HepG2 (cell line): ENCODE measurements at regions not wholly inside any gene's neighbourhood (a gene's known extent, or its start where the extent isn't known, plus 50 kb on each side); places are given as distances from the start of the nearest gene placed in this dataset.

ENCODE experiments used
- ATAC-seq: fragments of 200-7000 bp; cut with Tn5 transposase; 3 replicates; pipeline ENCODE4 v1.9.1; 2020; ENCODE audit warnings: mild to moderate bottlenecking, moderate library complexity
- BruUV-seq: library from RNA; stranded (reverse); fragments of 400-500 nt; replicated peaks from 2 replicates; lab custom pipeline; 2021; lab: Mats Ljungman, UMichigan
- CTCF ChIA-PET: fragments of 300-600 bp; formaldehyde crosslinking; extraction: SDS; loops from one replicate; lab custom pipeline; 2021; ENCODE audit warnings: low total read pairs, inconsistent platforms, low intra/inter-chr PET ratio; lab: Yijun Ruan, JAX
- POLR2A ChIA-PET: fragments of 350-600 bp; sonication (Branson Sonifier 250); formaldehyde crosslinking; loops from one replicate; lab custom pipeline; 2020; ENCODE audit warnings: antibody characterized with exemption, inconsistent platforms; lab: Yijun Ruan, JAX
- DNase-seq: peaks from one replicate; pipeline ENCODE4 v3.0.0-alpha.2; 2015; ENCODE audit warnings: low spot score
- FAIRE-seq: peaks from 3 replicates; lab custom pipeline; 2011; peaks lifted over from hg19 to GRCh38; lab: Jason Lieb, UNC
- H2AFZ ChIP-seq: one replicate; pipeline ENCODE4 v1.6.1; 2011; ENCODE audit warnings: low read length, inconsistent platforms
- H3K27ac ChIP-seq: fragments of 300-600 bp; 3 replicates; pipeline ENCODE4 v1.8.0; 2011; ENCODE audit warnings: mixed run types, mild to moderate bottlenecking, mixed read lengths, low read length, inconsistent platforms; ENCODE audit not compliant: insufficient read depth; ENCODE audit errors: extremely low read length
- H3K27me3 ChIP-seq, 2 experiments: fragments of 200-600 bp in 1 of 2; 2 replicates in 1 of 2; 3 replicates in 1 of 2; pipeline versions ENCODE4 v1.6.0 to v1.8.0; 2011; ENCODE audit warnings: low read length in 2 of 2, mild to moderate bottlenecking in 2 of 2, moderate library complexity in 2 of 2, inconsistent platforms in 1 of 2; ENCODE audit not compliant: insufficient read depth in 2 of 2, control insufficient read depth in 1 of 2
- H3K36me3 ChIP-seq, 2 experiments: fragments of 200-600 bp in 1 of 2; replicated peaks in 1 of 2; 2 replicates in 1 of 2; 3 replicates in 1 of 2; pipeline versions ENCODE4 v1.5.1 to v1.8.0; 2011; ENCODE audit warnings: low read length in 2 of 2, inconsistent platforms in 1 of 2; ENCODE audit not compliant: insufficient read depth in 2 of 2, control insufficient read depth in 1 of 2
- H3K4me1 ChIP-seq: 2 replicates; pipeline ENCODE4 v1.5.1; 2012; ENCODE audit warnings: low read length, inconsistent platforms; ENCODE audit not compliant: insufficient read depth
- H3K4me2 ChIP-seq: 2 replicates; pipeline ENCODE4 v1.6.0; 2011; ENCODE audit warnings: low read depth, low read length, inconsistent platforms
- H3K4me3 ChIP-seq, 3 experiments: fragments of 200-600 bp in 1 of 3; sonication (generic), shearing (Covaris generic) in 1 of 3; replicated peaks in 1 of 3; 2 replicates each; pipeline ENCODE4 v1.5.1; 2011 to 2016; ENCODE audit warnings: low read length in 3 of 3, inconsistent platforms in 2 of 3, low read depth in 2 of 3, mild to moderate bottlenecking in 2 of 3, control low read depth in 1 of 3, mixed read lengths in 1 of 3; ENCODE audit not compliant: insufficient read depth in 1 of 3
- H3K79me2 ChIP-seq: one replicate; pipeline ENCODE4 v1.6.1; 2011; ENCODE audit warnings: low read length, inconsistent platforms; ENCODE audit not compliant: insufficient read depth
- H3K9ac ChIP-seq: 2 replicates; pipeline ENCODE4 v1.6.0; 2011; ENCODE audit warnings: mild to moderate bottlenecking, low read depth, low read length, inconsistent platforms; ENCODE audit not compliant: insufficient read depth
- H3K9me3 ChIP-seq: 2 replicates; pipeline ENCODE4 v1.5.1; 2012; ENCODE audit warnings: mild to moderate bottlenecking, low read length
- H4K20me1 ChIP-seq: 2 replicates; pipeline ENCODE4 v1.6.0; 2011; ENCODE audit warnings: inconsistent platforms, mild to moderate bottlenecking, low read length, moderate library complexity; ENCODE audit not compliant: insufficient read depth
- ARHGAP35 ChIP-seq: sonication (generic); formaldehyde crosslinking; IDR thresholded peaks from 2 replicates; pipeline ENCODE4 v1.9.0; 2022; ENCODE audit warnings: mild to moderate bottlenecking, inconsistent platforms, moderate library complexity, missing genetic modification reagents, borderline replicate concordance
- ATF3 ChIP-seq: sonication (generic); formaldehyde crosslinking; IDR thresholded peaks from 2 replicates; pipeline ENCODE4 v1.4.0; 2020; ENCODE audit warnings: missing genetic modification reagents
- CREB1 ChIP-seq, 2 experiments: fragments of 450-650 bp in 1 of 2; IDR thresholded peaks; 2 replicates each; pipeline ENCODE4 v1.6.1; 2016 to 2017; ENCODE audit warnings: control low read depth in 1 of 2, mild to moderate bottlenecking in 1 of 2, missing compliant biosample characterization in 1 of 2, missing genetic modification characterization in 1 of 2
- CSRNP1 ChIP-seq: sonication (generic); formaldehyde crosslinking; IDR thresholded peaks from 2 replicates; pipeline ENCODE4 v1.8.1; 2023; ENCODE audit warnings: mild to moderate bottlenecking, missing genetic modification reagents
- DMTF1 ChIP-seq: sonication (generic); formaldehyde crosslinking; IDR thresholded peaks from 2 replicates; pipeline ENCODE4 v1.4.0; 2020; ENCODE audit warnings: mild to moderate bottlenecking, missing genetic modification reagents
- GLI4 ChIP-seq: sonication (generic); formaldehyde crosslinking; IDR thresholded peaks from 2 replicates; pipeline ENCODE4 v1.5.1; 2020; ENCODE audit warnings: missing genetic modification reagents, mild to moderate bottlenecking, moderate library complexity, borderline replicate concordance
- HOXA5 ChIP-seq: sonication (generic); formaldehyde crosslinking; IDR thresholded peaks from 2 replicates; pipeline ENCODE4 v1.4.0; 2020; ENCODE audit warnings: missing genetic modification reagents
- KDM5B ChIP-seq: sonication (generic); formaldehyde crosslinking; IDR thresholded peaks from 2 replicates; pipeline ENCODE4 v1.4.0; 2020; ENCODE audit warnings: missing genetic modification reagents, mild to moderate bottlenecking, borderline replicate concordance
- NR2F2 ChIP-seq: IDR thresholded peaks from 2 replicates; pipeline ENCODE4 v1.6.1; 2012; ENCODE audit warnings: low read depth, inconsistent platforms, borderline replicate concordance
- SNRNP70 ChIP-seq: fragments of 200-400 bp; formaldehyde crosslinking; IDR thresholded peaks from 2 replicates; pipeline ENCODE4 v1.6.1; 2017; ENCODE audit warnings: mild to moderate bottlenecking, low read depth, low read length, moderate library complexity
- SP2 ChIP-seq: sonication (generic); formaldehyde crosslinking; IDR thresholded peaks from 2 replicates; pipeline ENCODE4 v1.5.1; 2020; ENCODE audit warnings: mild to moderate bottlenecking, missing genetic modification reagents
- SRSF4 ChIP-seq: fragments of 200-400 bp; formaldehyde crosslinking; IDR thresholded peaks from one replicate; pipeline ENCODE4 v1.6.1; 2018; ENCODE audit warnings: mild to moderate bottlenecking, low read depth, low read length, moderate library complexity; ENCODE audit not compliant: poor library complexity, severe bottlenecking
- ZIK1 ChIP-seq: sonication (generic); formaldehyde crosslinking; IDR thresholded peaks from 2 replicates; pipeline ENCODE4 v1.5.0; 2020; ENCODE audit warnings: mild to moderate bottlenecking, low read depth, missing genetic modification reagents, borderline replicate concordance
- ZNF136 ChIP-seq: sonication (generic); formaldehyde crosslinking; IDR thresholded peaks from 2 replicates; pipeline ENCODE4 v1.8.1; 2022; ENCODE audit warnings: low read depth, mild to moderate bottlenecking, moderate library complexity, missing genetic modification reagents
- ZNF570 ChIP-seq: sonication (generic); formaldehyde crosslinking; IDR thresholded peaks from 2 replicates; pipeline ENCODE4 v1.4.0; 2020; ENCODE audit warnings: mild to moderate bottlenecking, missing genetic modification reagents, borderline replicate concordance
- ZNF629 ChIP-seq: sonication (generic); formaldehyde crosslinking; conservative IDR thresholded peaks from 2 replicates; pipeline ENCODE4 v1.5.0; 2020; ENCODE audit warnings: missing genetic modification reagents
- WGBS: methylation state at CpG from one replicate; pipeline ENCODE4 v1.1.6; 2017; ENCODE audit warnings: low lambda C conversion rate; 5-methylcytosine and 5-hydroxymethylcytosine counted together
- in situ Hi-C: cut with HindIII; loops from 2 replicates; pipeline ENCODE4 v1.10.0; 2017; ENCODE audit warnings: low pct_unique_long_range_greater_than_20kb; ENCODE audit not compliant: extremely low pct_ligation_motif_present
- intact Hi-C: fragments of 100-400 bp; cut with micrococcal nuclease; formaldehyde crosslinking; loops from one replicate; pipeline ENCODE4 v1.10.0; 2022; ENCODE audit not compliant: unreplicated experiment

- WGBS, result 0% methylated on average over 3 of the region's 3 CpGs
- DNase-seq (no peak), FAIRE-seq (no peak)
Observed at GRCh38 chr14:66228267-66228970, 257.8 kb upstream of the CCDC196 start.

GRCh38 chr14:66231820-66232219 lies 254.4 kb upstream of the CCDC196 start:
- 24% methylated on average over 4 of the region's 4 CpGs for WGBS
- Histone ChIP-seq H2AFZ (no peak overlapping the region), H3K4me2 (no peak overlapping the region), H3K4me3 (no peak overlapping the region), H3K36me3 (no peaks in the 10 kb centered on the region), H3K79me2 (no peaks in the 10 kb centered on the region), H3K27me3 (no peaks in the 10 kb centered on the region), H3K27ac (no peak overlapping the region), H4K20me1 (no peaks in the 10 kb centered on the region), H3K9me3 (no peaks in the 10 kb centered on the region), H3K4me1 (no peaks in the 10 kb centered on the region), H3K9ac (no peak overlapping the region)
- no peak for ATAC-seq
- CTCF ChIA-PET, result no interaction called here
- FAIRE-seq, result no peak
- TF ChIP-seq GLI4 (CRISPR knock-in tag) (no peak), SNRNP70 (no peak), CSRNP1 (CRISPR knock-in tag) (no peak), ZNF629 (CRISPR knock-in tag) (no peak), DMTF1 (CRISPR knock-in tag) (no peak), HOXA5 (CRISPR knock-in tag) (no peak), ZIK1 (no peak)
- DNase-seq, result no peak
- no TSS peak for BruUV-seq
- POLR2A ChIA-PET, result no interaction called here
- intact Hi-C loops (no loop called here), in situ Hi-C loops (no loop called here)

More at GRCh38 chr14:66228267-66228970, 257.8 kb upstream of the CCDC196 start:
- H3K4me1 ChIP-seq, result no peaks in the 10 kb centered on the region
- no peak for TF ChIP-seq KDM5B (CRISPR knock-in tag)
- TF ChIP-seq NR2F2, result no peak
- no peak for TF ChIP-seq SRSF4
- TF ChIP-seq ATF3, result no peak
- TF ChIP-seq ARHGAP35 (CRISPR knock-in tag), result no peak
- TF ChIP-seq ZNF136, result no peak
- no peak for TF ChIP-seq ZNF570 (CRISPR knock-in tag)
- TF ChIP-seq SP2 (CRISPR knock-in tag), result no peak
- TF ChIP-seq CREB1 (IDR thresholded peaks at IDR 0.05), result no peak
- TF ChIP-seq CREB1 (CRISPR knock-in tag; IDR thresholded peaks at IDR 0.05), result no peak
- H3K27ac ChIP-seq, result no peak overlapping the region
- no peaks in the 10 kb centered on the region for H3K9me3 ChIP-seq
- POLR2A ChIA-PET, result no interaction called here
- no peaks in the 10 kb centered on the region for H4K20me1 ChIP-seq
- ATAC-seq, result no peak
- no TSS peak for BruUV-seq
- H3K4me3 ChIP-seq, result no peak overlapping the region
- H3K27me3 ChIP-seq, result no peaks in the 10 kb centered on the region
- no peaks in the 10 kb centered on the region for H3K36me3 ChIP-seq
- CTCF ChIA-PET, result no interaction called here
- intact Hi-C loops, result no loop called here
- no peak overlapping the region for H3K9ac ChIP-seq
- in situ Hi-C loops, result no loop called here
- no peaks in the 10 kb centered on the region for H3K79me2 ChIP-seq
- no peak overlapping the region for H2AFZ ChIP-seq
- no peak overlapping the region for H3K4me2 ChIP-seq
